IPS-18a (cell line): ENCODE measurements at regions not wholly inside any gene's neighbourhood (a gene's known extent, or its start where the extent isn't known, plus 50 kb on each side); places are given as distances from the start of the nearest gene placed in this dataset.

Experiments used
- H3K27ac ChIP-seq: one replicate; pipeline ENCODE4 v1.5.1; 2013; ENCODE audit warnings: low read length
- H3K27me3 ChIP-seq: one replicate; pipeline ENCODE4 v1.6.1; 2013; ENCODE audit warnings: mild to moderate bottlenecking, low read length; ENCODE audit not compliant: control insufficient read depth, insufficient read depth
- H3K36me3 ChIP-seq: one replicate; pipeline ENCODE4 v1.6.1; 2013; ENCODE audit warnings: low read depth, low read length; ENCODE audit not compliant: control insufficient read depth
- H3K4me1 ChIP-seq: one replicate; pipeline ENCODE4 v1.6.1; 2013; ENCODE audit warnings: low read depth, low read length; ENCODE audit not compliant: control insufficient read depth
- H3K4me3 ChIP-seq: one replicate; pipeline ENCODE4 v1.5.1; 2013; ENCODE audit warnings: low read length
- H3K9ac ChIP-seq: one replicate; pipeline ENCODE4 v1.6.1; 2013; ENCODE audit warnings: mild to moderate bottlenecking, low read length, moderate library complexity
- H3K9me3 ChIP-seq: one replicate; pipeline ENCODE4 v1.6.1; 2013; ENCODE audit warnings: low read depth, low read length; ENCODE audit not compliant: control insufficient read depth

DNA sequence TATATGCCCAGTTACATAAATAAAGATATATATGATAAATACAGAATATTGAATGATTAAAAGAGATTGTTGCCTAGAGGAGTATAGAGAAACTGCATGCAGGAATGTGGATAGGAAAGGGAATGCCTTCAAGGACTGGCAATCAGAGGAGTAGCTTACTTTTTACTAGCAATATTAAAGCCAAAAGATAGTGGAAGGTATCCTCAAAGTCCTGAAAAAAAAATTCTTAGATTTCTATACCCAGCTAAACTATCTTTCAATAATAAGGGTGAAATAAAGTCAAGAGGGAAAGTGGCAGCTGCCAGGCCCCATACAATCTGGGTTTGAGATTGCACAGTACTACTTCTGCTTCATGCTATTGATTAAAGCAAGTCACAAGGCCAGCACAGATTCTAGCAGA is 733.2 kb downstream of the GATA3 start:
- no peak overlapping the region for H3K27ac ChIP-seq
- no peak overlapping the region for H3K9ac ChIP-seq
- H3K4me1 ChIP-seq: no peaks in the 10 kb centered on the region
- H3K4me3 ChIP-seq: no peak overlapping the region
- peaks cover 4% of the 10 kb centered on the region for H3K9me3 ChIP-seq
- no peaks in the 10 kb centered on the region for H3K27me3 ChIP-seq
- H3K36me3 ChIP-seq: no peaks in the 10 kb centered on the region

DNA sequence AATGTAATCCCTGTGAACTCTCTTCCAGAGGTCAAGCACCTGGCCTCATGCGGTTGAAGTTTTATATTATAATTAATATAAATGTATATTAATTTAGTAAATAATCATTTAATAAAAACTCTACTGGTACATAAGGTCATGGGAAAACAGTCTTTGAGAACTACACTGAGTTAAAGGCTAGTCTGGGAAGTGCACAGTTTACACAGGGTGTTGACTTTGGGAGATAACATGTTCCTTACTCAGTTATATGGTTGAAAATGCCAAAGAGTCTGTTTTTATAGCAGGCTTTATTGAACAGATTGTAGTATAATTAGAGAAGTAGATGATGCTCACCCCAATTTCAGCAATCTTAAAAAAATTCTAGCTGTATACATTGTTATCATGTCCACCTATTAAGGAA is 735.9 kb downstream of the GATA3 start:
- H3K27me3 ChIP-seq: no peaks in the 10 kb centered on the region
- no peaks in the 10 kb centered on the region for H3K4me1 ChIP-seq
- H3K27ac ChIP-seq: no peak overlapping the region
- no peak overlapping the region for H3K9ac ChIP-seq
- no peaks in the 10 kb centered on the region for H3K36me3 ChIP-seq
- H3K9me3 ChIP-seq: peaks cover 4% of the 10 kb centered on the region
- no peak overlapping the region for H3K4me3 ChIP-seq

- Histone ChIP-seq H3K4me1 (peaks cover 1% of the 10 kb centered on the region), H3K4me3 (no peak overlapping the region), H3K9me3 (no peaks in the 10 kb centered on the region), H3K27ac (no peak overlapping the region), H3K36me3 (no peaks in the 10 kb centered on the region), H3K27me3 (no peaks in the 10 kb centered on the region), H3K9ac (no peak overlapping the region)
These were observed 740.4 kb downstream of the GATA3 start for GRCh38 chr10:8794860-8795259.

GRCh38 chr10:8800426-8800825 is 745.9 kb downstream of the GATA3 start:
- H3K4me1 ChIP-seq: peaks cover 10% of the 10 kb centered on the region
- peaks cover 7% of the 10 kb centered on the region for H3K27me3 ChIP-seq
- no peak overlapping the region for H3K9ac ChIP-seq
- H3K4me3 ChIP-seq: no peak overlapping the region
- H3K36me3 ChIP-seq: no peaks in the 10 kb centered on the region
- no peaks in the 10 kb centered on the region for H3K9me3 ChIP-seq
- H3K27ac ChIP-seq: no peak overlapping the region

DNA sequence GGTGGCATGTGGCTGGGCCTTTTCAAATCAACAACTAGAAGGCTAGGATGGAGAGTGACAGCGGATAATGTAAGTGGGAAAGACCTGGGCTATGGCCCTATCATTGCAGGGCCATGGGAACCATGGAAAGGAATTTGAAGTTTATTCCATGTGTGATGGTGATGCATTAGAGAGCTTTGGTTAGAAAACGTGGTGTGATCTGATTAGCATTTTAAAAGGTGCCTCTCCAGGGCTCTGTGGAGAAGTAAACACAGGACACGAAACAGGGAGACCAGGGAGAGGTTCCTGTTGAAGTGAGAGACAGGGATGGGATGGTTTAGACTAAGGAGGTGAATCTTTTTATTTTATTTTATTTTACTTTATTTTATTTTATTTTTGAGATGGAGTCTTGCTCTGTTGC is 749.5 kb downstream of the GATA3 start:
- H3K27me3 ChIP-seq: peaks cover 10% of the 10 kb centered on the region
- H3K4me3 ChIP-seq: no peak overlapping the region
- H3K9ac ChIP-seq: no peak overlapping the region
- H3K9me3 ChIP-seq: no peaks in the 10 kb centered on the region
- H3K4me1 ChIP-seq: peaks cover 10% of the 10 kb centered on the region
- no peaks in the 10 kb centered on the region for H3K36me3 ChIP-seq
- H3K27ac ChIP-seq: no peak overlapping the region

GRCh38 chr10:8810677-8811076 is 756.2 kb downstream of the GATA3 start:
- H3K9me3 ChIP-seq: no peaks in the 10 kb centered on the region
- no peaks in the 10 kb centered on the region for H3K4me1 ChIP-seq
- H3K9ac ChIP-seq: no peak overlapping the region
- H3K4me3 ChIP-seq: no peak overlapping the region
- H3K36me3 ChIP-seq: no peaks in the 10 kb centered on the region
- H3K27ac ChIP-seq: no peak overlapping the region
- peaks cover under 1% of the 10 kb centered on the region for H3K27me3 ChIP-seq

DNA sequence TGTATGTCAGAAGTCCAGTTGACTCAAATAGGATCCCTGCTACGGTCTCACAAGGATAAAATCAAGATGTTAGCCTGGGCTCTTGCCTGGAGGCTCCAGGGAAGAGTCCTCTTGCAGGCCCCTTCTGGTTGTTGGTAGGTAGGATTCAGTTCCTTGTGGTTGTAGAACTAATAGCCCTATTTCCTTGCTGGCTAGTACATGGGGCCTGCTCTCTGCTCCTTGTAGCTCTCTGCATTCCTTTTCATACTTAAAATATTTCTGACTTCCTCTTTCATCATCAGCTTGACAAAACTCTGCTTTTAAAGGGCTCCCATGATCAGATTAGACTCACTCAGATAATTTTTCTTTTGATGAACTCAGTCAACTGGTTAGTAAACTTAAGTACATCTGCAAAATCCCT is 756.7 kb downstream of the GATA3 start:
- Histone ChIP-seq H3K9me3 (no peaks in the 10 kb centered on the region), H3K4me3 (no peak overlapping the region), H3K27me3 (no peaks in the 10 kb centered on the region), H3K36me3 (no peaks in the 10 kb centered on the region), H3K27ac (no peak overlapping the region), H3K9ac (no peak overlapping the region), H3K4me1 (no peaks in the 10 kb centered on the region)

- Histone ChIP-seq H3K27ac (no peak overlapping the region), H3K36me3 (no peaks in the 10 kb centered on the region), H3K4me1 (no peaks in the 10 kb centered on the region), H3K4me3 (no peak overlapping the region), H3K9me3 (no peaks in the 10 kb centered on the region), H3K27me3 (no peaks in the 10 kb centered on the region), H3K9ac (no peak overlapping the region)
These were observed 761.5 kb downstream of the GATA3 start for GRCh38 chr10:8815969-8816368.

DNA sequence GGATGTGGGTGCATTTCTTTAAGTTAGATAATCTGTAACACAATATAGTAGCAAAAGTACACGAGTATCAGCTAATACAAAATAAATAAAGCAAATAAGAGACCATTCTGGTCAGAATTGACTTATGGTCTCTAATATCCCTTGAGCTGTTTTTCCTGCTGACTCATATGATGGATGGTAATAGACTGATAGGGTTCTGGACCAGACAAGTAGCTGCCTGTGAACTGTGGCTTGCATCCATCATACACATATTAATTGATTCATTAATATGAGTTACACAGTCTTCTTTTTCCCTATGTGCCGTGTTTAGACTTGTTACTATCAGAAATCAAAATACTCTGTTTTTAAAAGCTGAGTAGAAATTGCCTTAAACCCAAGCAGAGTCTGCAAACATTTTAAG is 762.8 kb downstream of the GATA3 start:
- H3K27me3 ChIP-seq: no peaks in the 10 kb centered on the region
- no peaks in the 10 kb centered on the region for H3K36me3 ChIP-seq
- no peak overlapping the region for H3K4me3 ChIP-seq
- no peak overlapping the region for H3K9ac ChIP-seq
- no peaks in the 10 kb centered on the region for H3K9me3 ChIP-seq
- H3K27ac ChIP-seq: no peak overlapping the region
- no peaks in the 10 kb centered on the region for H3K4me1 ChIP-seq

DNA sequence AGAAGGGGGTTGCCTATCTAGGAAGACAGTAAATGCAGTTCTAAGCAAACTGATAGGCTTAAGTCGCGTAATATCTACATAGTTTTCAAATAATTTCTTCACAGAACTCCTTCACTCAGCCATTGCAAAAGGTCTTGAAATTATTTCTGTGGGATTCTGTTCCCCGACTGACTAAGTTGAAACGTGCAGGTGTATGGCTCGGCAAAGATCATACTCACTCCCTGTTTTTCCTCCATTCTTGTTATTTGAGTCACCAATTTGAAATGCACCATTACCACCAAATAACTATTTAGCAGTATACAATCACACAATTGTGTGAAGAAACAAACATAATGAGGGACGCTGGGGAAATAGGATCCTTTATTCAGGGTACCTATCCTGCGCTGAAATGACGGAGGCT is 771.1 kb downstream of the GATA3 start:
- Histone ChIP-seq H3K9ac (no peak overlapping the region), H3K4me1 (no peaks in the 10 kb centered on the region), H3K36me3 (no peaks in the 10 kb centered on the region), H3K4me3 (no peak overlapping the region), H3K27me3 (no peaks in the 10 kb centered on the region), H3K27ac (no peak overlapping the region), H3K9me3 (no peaks in the 10 kb centered on the region)

DNA sequence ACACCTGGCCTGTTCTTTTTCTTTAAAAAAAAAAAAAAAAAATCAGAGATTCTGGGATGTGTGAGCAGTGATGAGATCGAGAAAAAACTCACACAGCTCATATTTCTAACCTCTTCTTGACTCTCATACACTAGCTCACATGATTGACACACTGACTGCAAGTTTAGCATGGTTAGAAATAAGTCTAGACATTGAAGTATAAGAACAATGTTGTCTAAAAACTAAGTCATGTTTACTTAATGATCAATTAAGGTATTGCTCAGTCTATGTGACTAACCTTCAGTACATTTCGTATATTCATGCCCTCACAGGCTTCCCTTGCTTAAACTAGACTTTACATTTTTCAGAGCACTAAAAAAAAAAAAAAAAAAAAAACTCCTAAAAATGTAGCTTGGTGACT is 775.1 kb downstream of the GATA3 start:
- Histone ChIP-seq H3K9me3 (no peaks in the 10 kb centered on the region), H3K27ac (no peak overlapping the region), H3K27me3 (no peaks in the 10 kb centered on the region), H3K9ac (no peak overlapping the region), H3K4me3 (no peak overlapping the region), H3K4me1 (no peaks in the 10 kb centered on the region), H3K36me3 (no peaks in the 10 kb centered on the region)

DNA sequence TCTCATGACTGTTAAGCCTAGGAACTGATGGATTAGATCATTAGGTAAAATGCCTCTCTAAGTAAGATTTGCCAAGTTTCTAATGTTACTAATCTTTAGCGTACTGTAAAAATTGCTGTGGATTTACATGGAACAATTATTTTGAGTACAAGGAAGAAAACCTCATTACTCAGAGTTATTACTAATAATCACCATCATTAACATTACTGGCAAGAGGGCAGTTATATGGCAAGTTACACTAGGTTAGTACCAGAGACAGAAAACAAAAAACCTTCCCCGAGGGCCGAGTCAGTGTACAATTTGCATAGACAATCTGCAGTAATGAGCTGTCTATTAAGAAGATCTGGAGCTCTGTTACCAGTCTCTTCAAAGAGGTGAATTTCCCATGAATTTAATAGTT is 775.6 kb downstream of the GATA3 start:
- Histone ChIP-seq H3K36me3 (no peaks in the 10 kb centered on the region), H3K9ac (no peak overlapping the region)

More for the DNA sequence above, 775.6 kb downstream of the GATA3 start:
- Histone ChIP-seq H3K27ac (no peak overlapping the region), H3K4me1 (no peaks in the 10 kb centered on the region), H3K4me3 (no peak overlapping the region), H3K27me3 (no peaks in the 10 kb centered on the region), H3K9me3 (no peaks in the 10 kb centered on the region)
